Mesenchymal stem cell (in vitro differentiated cells and primary cell): ENCODE measurements at regions not wholly inside any gene's neighbourhood (a gene's known extent, or its start where the extent isn't known, plus 50 kb on each side); places are given as distances from the start of the nearest gene placed in this dataset.

Experiments used
- DNase-seq: peaks from one replicate; pipeline ENCODE4 v3.0.0-alpha.2; 2013
- H2AFZ ChIP-seq: one replicate; pipeline ENCODE4 v1.6.1; 2013; ENCODE audit warnings: low read depth, mild to moderate bottlenecking, control low read depth, inconsistent platforms, low read length, moderate library complexity
- H2AK5ac ChIP-seq: 2 replicates; pipeline ENCODE4 v1.6.1; 2013; ENCODE audit warnings: low read length, moderate library complexity, mild to moderate bottlenecking, inconsistent platforms; ENCODE audit not compliant: severe bottlenecking
- H2BK120ac ChIP-seq: one replicate; pipeline ENCODE4 v1.6.1; 2013; ENCODE audit warnings: low read depth, mild to moderate bottlenecking, inconsistent platforms, low read length, moderate library complexity
- H2BK12ac ChIP-seq, 2 experiments: one replicate each; pipeline ENCODE4 v1.6.1; 2013; ENCODE audit warnings: inconsistent platforms in 2 of 2, low read length in 2 of 2, mild to moderate bottlenecking in 2 of 2, moderate library complexity in 2 of 2, control low read depth in 1 of 2
- H2BK15ac ChIP-seq: one replicate; pipeline ENCODE4 v1.6.1; 2013; ENCODE audit warnings: mild to moderate bottlenecking, low read depth, inconsistent platforms; ENCODE audit not compliant: poor library complexity, severe bottlenecking
- H2BK5ac ChIP-seq: 2 replicates; pipeline ENCODE4 v1.6.1; 2013; ENCODE audit warnings: low read depth, mild to moderate bottlenecking, low read length, control low read depth, inconsistent platforms; ENCODE audit not compliant: poor library complexity, severe bottlenecking
- H3K14ac ChIP-seq, 2 experiments: one replicate each; pipeline ENCODE4 v1.6.1; 2013; ENCODE audit warnings: inconsistent platforms in 2 of 2, low read length in 2 of 2, control low read depth in 1 of 2, mild to moderate bottlenecking in 1 of 2, moderate library complexity in 1 of 2
- H3K18ac ChIP-seq, 2 experiments: one replicate each; pipeline ENCODE4 v1.6.1; 2013; ENCODE audit warnings: inconsistent platforms in 2 of 2, low read length in 2 of 2, control low read depth in 1 of 2, low read depth in 1 of 2, mild to moderate bottlenecking in 1 of 2
- H3K23ac ChIP-seq, 2 experiments: one replicate each; pipeline ENCODE4 v1.6.1; 2013; ENCODE audit warnings: inconsistent platforms in 2 of 2, low read length in 2 of 2, mild to moderate bottlenecking in 2 of 2, moderate library complexity in 2 of 2, control low read depth in 1 of 2
- H3K27ac ChIP-seq: 2 replicates; pipeline ENCODE4 v1.5.1; 2013; ENCODE audit warnings: mild to moderate bottlenecking, moderate library complexity, low read length, control low read depth, inconsistent platforms; ENCODE audit not compliant: poor library complexity, severe bottlenecking
- H3K27me3 ChIP-seq, 2 experiments: 2 replicates each; pipeline versions ENCODE4 v1.6.1 to v1.7.0; 2013; ENCODE audit warnings: low read length in 2 of 2, mild to moderate bottlenecking in 2 of 2, moderate library complexity in 2 of 2, control low read depth in 1 of 2, inconsistent platforms in 1 of 2; ENCODE audit not compliant: control insufficient read depth in 1 of 2, insufficient read depth in 1 of 2
- H3K36me3 ChIP-seq, 2 experiments: 2 replicates each; pipeline versions ENCODE4 v1.6.1 to v1.7.0; 2013; ENCODE audit warnings: low read length in 2 of 2, control low read depth in 1 of 2, inconsistent platforms in 1 of 2, low read depth in 1 of 2, mild to moderate bottlenecking in 1 of 2; ENCODE audit not compliant: insufficient read depth in 2 of 2, control insufficient read depth in 1 of 2
- H3K4ac ChIP-seq, 2 experiments: one replicate each; pipeline ENCODE4 v1.6.1; 2013; ENCODE audit warnings: inconsistent platforms in 2 of 2, low read length in 2 of 2, mild to moderate bottlenecking in 2 of 2, moderate library complexity in 2 of 2, control low read depth in 1 of 2, low read depth in 1 of 2
- H3K4me1 ChIP-seq: 2 replicates; pipeline ENCODE4 v1.6.1; 2013; ENCODE audit warnings: low read depth, low read length, control low read depth; ENCODE audit not compliant: control insufficient read depth, insufficient read depth
- H3K4me2 ChIP-seq: 2 replicates; pipeline ENCODE4 v1.6.1; 2013; ENCODE audit warnings: low read length, mild to moderate bottlenecking, inconsistent platforms; ENCODE audit not compliant: poor library complexity, severe bottlenecking
- H3K4me3 ChIP-seq, 2 experiments: 2 replicates each; pipeline versions ENCODE4 v1.5.1 to v1.7.0; 2013; ENCODE audit warnings: low read length in 2 of 2, mild to moderate bottlenecking in 2 of 2, control low read depth in 1 of 2, low read depth in 1 of 2; ENCODE audit not compliant: insufficient read depth in 1 of 2
- H3K79me1 ChIP-seq: replicated peaks from 2 replicates; pipeline ENCODE4 v1.6.1; 2013; ENCODE audit warnings: mild to moderate bottlenecking, control low read depth, low read length, inconsistent platforms; ENCODE audit not compliant: poor library complexity, severe bottlenecking
- H3K9ac ChIP-seq: 2 replicates; pipeline ENCODE4 v1.7.0; 2013; ENCODE audit warnings: mild to moderate bottlenecking, low read length, moderate library complexity
- H3K9me3 ChIP-seq: 2 replicates; pipeline ENCODE4 v1.7.0; 2013; ENCODE audit warnings: mild to moderate bottlenecking, low read length; ENCODE audit not compliant: control insufficient read depth
- H4K8ac ChIP-seq: one replicate; pipeline ENCODE4 v1.6.1; 2013; ENCODE audit warnings: inconsistent platforms, mild to moderate bottlenecking, low read length, moderate library complexity
- H4K91ac ChIP-seq: one replicate; pipeline ENCODE4 v1.6.1; 2013; ENCODE audit warnings: mild to moderate bottlenecking, low read length, inconsistent platforms
- WGBS: methylation state at CpG from one replicate; pipeline ENCODE4 v1.1.7; 2013; ENCODE audit warnings: mixed read lengths; 5-methylcytosine and 5-hydroxymethylcytosine counted together

GRCh38 chr7:106471021-106471420, 186.2 kb upstream of the NAMPT start:
- no peak overlapping the region for H4K91ac ChIP-seq
- no peak overlapping the region for H2BK120ac ChIP-seq
- no peak overlapping the region for H3K18ac ChIP-seq
- H2BK12ac ChIP-seq = no peak overlapping the region
- H3K4me3 ChIP-seq = no peak overlapping the region
- no peaks in the 10 kb centered on the region for H3K27me3 ChIP-seq
- no peak for DNase-seq
- H3K14ac ChIP-seq = no peak overlapping the region
- H4K8ac ChIP-seq = no peak overlapping the region
- no peak overlapping the region for H2BK5ac ChIP-seq
- WGBS = 98% methylated on average over 2 of the region's 2 CpGs
- H3K27ac ChIP-seq = no peak overlapping the region
- H3K9me3 ChIP-seq = no peaks in the 10 kb centered on the region
- H3K36me3 ChIP-seq = no peaks in the 10 kb centered on the region
- H3K23ac ChIP-seq = no peak overlapping the region
- H3K4me2 ChIP-seq = no peak overlapping the region
- no peak overlapping the region for H2AFZ ChIP-seq
- no peak overlapping the region for H2BK15ac ChIP-seq
- no peak overlapping the region for H2AK5ac ChIP-seq
- no peaks in the 10 kb centered on the region for H3K4me1 ChIP-seq
- H3K4ac ChIP-seq = no peak overlapping the region
- H3K9ac ChIP-seq = no peak overlapping the region
- no peaks in the 10 kb centered on the region for H3K79me1 ChIP-seq

GRCh38 chr7:106466867-106467266, 182.1 kb upstream of the NAMPT start:
- Histone ChIP-seq H3K4me1 (no peaks in the 10 kb centered on the region), H3K9me3 (no peaks in the 10 kb centered on the region), H4K8ac (no peak overlapping the region), H2AFZ (no peak overlapping the region), H2BK120ac (no peak overlapping the region), H3K4me3 (no peak overlapping the region), H3K4me2 (no peak overlapping the region), H3K23ac (no peak overlapping the region), H3K27me3 (no peaks in the 10 kb centered on the region), H3K27ac (no peak overlapping the region), H2BK15ac (no peak overlapping the region), H3K4ac (no peak overlapping the region), H2BK12ac (no peak overlapping the region), H3K9ac (no peak overlapping the region), H3K79me1 (no peaks in the 10 kb centered on the region), H3K18ac (no peak overlapping the region), H2AK5ac (no peak overlapping the region), H3K36me3 (no peaks in the 10 kb centered on the region), H3K14ac (no peak overlapping the region), H2BK5ac (no peak overlapping the region), H4K91ac (no peak overlapping the region)
- no peak for DNase-seq
- 68% methylated on average over 5 of the region's 5 CpGs for WGBS

GRCh38 chr7:106465704-106466468, 181.1 kb upstream of the NAMPT start:
- no peak overlapping the region for H4K8ac ChIP-seq

GRCh38 chr7:106464651-106465050, 179.9 kb upstream of the NAMPT start:
- Histone ChIP-seq H2BK15ac (no peak overlapping the region), H2AK5ac (no peak overlapping the region), H3K27ac (no peak overlapping the region), H3K36me3 (no peaks in the 10 kb centered on the region), H3K4me2 (no peak overlapping the region), H3K27me3 (no peaks in the 10 kb centered on the region), H2BK120ac (no peak overlapping the region), H2AFZ (no peak overlapping the region), H3K4me1 (no peaks in the 10 kb centered on the region), H2BK12ac (no peak overlapping the region), H3K18ac (no peak overlapping the region), H4K8ac (no peak overlapping the region), H3K9ac (no peak overlapping the region), H3K79me1 (no peaks in the 10 kb centered on the region), H3K4me3 (no peak overlapping the region), H3K9me3 (no peaks in the 10 kb centered on the region), H4K91ac (no peak overlapping the region), H2BK5ac (no peak overlapping the region), H3K4ac (no peak overlapping the region), H3K14ac (no peak overlapping the region), H3K23ac (no peak overlapping the region)
- DNase-seq = no peak
- 96% methylated on average over 2 of the region's 2 CpGs for WGBS

More at GRCh38 chr7:106465704-106466468, 181.1 kb upstream of the NAMPT start:
- no peak overlapping the region for H4K91ac ChIP-seq
- no peak for DNase-seq
- no peak overlapping the region for H3K27ac ChIP-seq
- H2BK5ac ChIP-seq = no peak overlapping the region
- no peaks in the 10 kb centered on the region for H3K27me3 ChIP-seq
- no peak overlapping the region for H3K4ac ChIP-seq
- no peak overlapping the region for H2BK120ac ChIP-seq
- no peak overlapping the region for H3K9ac ChIP-seq
- H3K36me3 ChIP-seq = no peaks in the 10 kb centered on the region
- H2BK15ac ChIP-seq = no peak overlapping the region
- no peak overlapping the region for H3K4me2 ChIP-seq
- no peak overlapping the region for H3K23ac ChIP-seq
- H3K4me3 ChIP-seq = no peak overlapping the region
- H2AFZ ChIP-seq = no peak overlapping the region
- H3K79me1 ChIP-seq = no peaks in the 10 kb centered on the region
- no peak overlapping the region for H2BK12ac ChIP-seq
- no peak overlapping the region for H3K14ac ChIP-seq
- H3K4me1 ChIP-seq = no peaks in the 10 kb centered on the region
- 97% methylated on average over 5 of the region's 5 CpGs for WGBS
- no peak overlapping the region for H2AK5ac ChIP-seq
- H3K18ac ChIP-seq = no peak overlapping the region
- H3K9me3 ChIP-seq = no peaks in the 10 kb centered on the region
